ENCODE measurements at regions not wholly inside any gene's neighbourhood (a gene's known extent, or its start where the extent isn't known, plus 50 kb on each side); places are given as distances from the start of the nearest gene placed in this dataset.

GRCh38 chr16:86018071-86018470, 119.1 kb downstream of the IRF8 start:
- DNase-seq (ENCODE audit: low spot score): no peak

GRCh38 chr16:86018487-86018886, 119.5 kb downstream of the IRF8 start:
- no peak for DNase-seq (ENCODE audit: low spot score)

- no peak for DNase-seq (ENCODE audit: low spot score)
Measured at GRCh38 chr16:86018941-86019340, 120.0 kb downstream of the IRF8 start.

GRCh38 chr16:86019446-86020047, 120.6 kb downstream of the IRF8 start:
- no peak for DNase-seq (ENCODE audit: low spot score)

- no peak for DNase-seq (ENCODE audit: low spot score)
Measured at GRCh38 chr16:86020971-86021370, 122.0 kb downstream of the IRF8 start.

- DNase-seq (ENCODE audit: low spot score): no peak
Measured at GRCh38 chr16:86022381-86022960, 123.5 kb downstream of the IRF8 start.

- no peak for DNase-seq (ENCODE audit: low spot score)
Measured at GRCh38 chr16:86024210-86024609, 125.2 kb downstream of the IRF8 start.

GRCh38 chr16:86025706-86026105, 126.7 kb downstream of the IRF8 start:
- DNase-seq (ENCODE audit: low spot score): no peak

- no peak for DNase-seq (ENCODE audit: low spot score)
Measured at GRCh38 chr16:86026171-86026910, 127.4 kb downstream of the IRF8 start.

- DNase-seq (ENCODE audit: low spot score): no peak
Measured at GRCh38 chr16:86026916-86027315, 128.0 kb downstream of the IRF8 start.

- no peak for DNase-seq (ENCODE audit: low spot score)
Measured at GRCh38 chr16:86027373-86028126, 128.6 kb downstream of the IRF8 start.

GRCh38 chr16:86029131-86029741, 130.3 kb downstream of the IRF8 start:
- DNase-seq (ENCODE audit: low spot score): no peak

GRCh38 chr16:86030116-86030515, 131.2 kb downstream of the IRF8 start:
- no peak for DNase-seq (ENCODE audit: low spot score)

GRCh38 chr16:86031141-86031678, 132.2 kb downstream of the IRF8 start:
- no peak for DNase-seq (ENCODE audit: low spot score)

- DNase-seq (ENCODE audit: low spot score): no peak
Measured at GRCh38 chr16:86033016-86033474, 134.1 kb downstream of the IRF8 start.

- DNase-seq (ENCODE audit: low spot score): no peak
Measured at GRCh38 chr16:86033971-86034370, 135.0 kb downstream of the IRF8 start.

GRCh38 chr16:86034421-86034919, 135.5 kb downstream of the IRF8 start:
- DNase-seq (ENCODE audit: low spot score): no peak

- DNase-seq (ENCODE audit: low spot score): no peak
Measured at GRCh38 chr16:86035906-86036305, 136.9 kb downstream of the IRF8 start.

GRCh38 chr16:86037999-86038925, 139.3 kb downstream of the IRF8 start:
- DNase-seq (ENCODE audit: low spot score): no peak

- DNase-seq (ENCODE audit: low spot score): no peak
Measured at GRCh38 chr16:86038926-86039310, 140.0 kb downstream of the IRF8 start.
